ENCODE measurements at regions not wholly inside any gene's neighbourhood (a gene's known extent, or its start where the extent isn't known, plus 50 kb on each side); places are given as distances from the start of the nearest gene placed in this dataset.

GRCh38 chr7:110587294-110587693 is 503.6 kb upstream of the LRRN3 start:
- no peak for TF ChIP-seq GATA3 (IDR thresholded peaks at IDR 0.05; ENCODE audit: low read depth, low read length)
- no peak for TF ChIP-seq GATA2 (IDR thresholded peaks at IDR 0.05; ENCODE audit: low read depth, low read length)

Measured in SH-SY5Y (cell line).